Keratinocyte (primary cell): ENCODE measurements at regions not wholly inside any gene's neighbourhood (a gene's known extent, or its start where the extent isn't known, plus 50 kb on each side); places are given as distances from the start of the nearest gene placed in this dataset.

Experiments
- DNase-seq: peaks from one replicate; pipeline ENCODE4 v3.0.0-alpha.2; 2011; ENCODE audit warnings: low read depth, missing footprints, low spot score
- FAIRE-seq: peaks from 2 replicates; lab custom pipeline; 2011; peaks lifted over from hg19 to GRCh38; lab: Jason Lieb, UNC
- H2AFZ ChIP-seq: 2 replicates; pipeline ENCODE4 v1.6.0; 2012; ENCODE audit warnings: low read length, control low read depth, inconsistent platforms; ENCODE audit not compliant: control insufficient read depth
- H3K27ac ChIP-seq: 2 replicates; pipeline ENCODE4 v1.5.1; 2011; ENCODE audit warnings: low read length; ENCODE audit not compliant: control insufficient read depth, insufficient read depth
- H3K27me3 ChIP-seq: 3 replicates; pipeline ENCODE4 v1.6.0; 2011; ENCODE audit warnings: low read length; ENCODE audit not compliant: control insufficient read depth, insufficient read depth; ENCODE audit errors: extremely low read depth
- H3K36me3 ChIP-seq, 2 experiments: 2 replicates in 1 of 2; 3 replicates in 1 of 2; pipeline ENCODE4 v1.5.1; 2011; ENCODE audit warnings: low read length in 2 of 2, mild to moderate bottlenecking in 1 of 2; ENCODE audit not compliant: control insufficient read depth in 2 of 2, insufficient read depth in 2 of 2; ENCODE audit errors: extremely low read depth in 1 of 2
- H3K4me1 ChIP-seq: 3 replicates; pipeline ENCODE4 v1.5.1; 2011; ENCODE audit warnings: low read length; ENCODE audit not compliant: control insufficient read depth, insufficient read depth; ENCODE audit errors: extremely low read depth
- H3K4me2 ChIP-seq: 3 replicates; pipeline ENCODE4 v1.6.0; 2011; ENCODE audit warnings: low read depth, low read length; ENCODE audit not compliant: control insufficient read depth, insufficient read depth; ENCODE audit errors: extremely low read depth
- H3K4me3 ChIP-seq, 3 experiments: fragments of 200-600 bp in 1 of 3; sonication (generic) in 1 of 3; 2 replicates in 2 of 3; 3 replicates in 1 of 3; pipeline ENCODE4 v1.5.1; 2011 to 2016; ENCODE audit warnings: low read length in 3 of 3, mild to moderate bottlenecking in 3 of 3, control low read depth in 2 of 3, inconsistent platforms in 1 of 3, low read depth in 1 of 3, mixed read lengths in 1 of 3, mixed run types in 1 of 3, moderate library complexity in 1 of 3; ENCODE audit not compliant: control insufficient read depth in 2 of 3, insufficient read depth in 2 of 3; ENCODE audit errors: extremely low read depth in 1 of 3
- H3K79me2 ChIP-seq: 2 replicates; pipeline ENCODE4 v1.6.0; 2012; ENCODE audit warnings: low read length; ENCODE audit not compliant: control insufficient read depth, insufficient read depth
- H3K9ac ChIP-seq: 3 replicates; pipeline ENCODE4 v1.6.0; 2011; ENCODE audit warnings: low read length; ENCODE audit not compliant: control insufficient read depth, insufficient read depth; ENCODE audit errors: extremely low read depth
- H3K9me1 ChIP-seq: 3 replicates; pipeline ENCODE4 v1.6.0; 2011; ENCODE audit warnings: low read length; ENCODE audit not compliant: control insufficient read depth, insufficient read depth; ENCODE audit errors: extremely low read depth
- H3K9me3 ChIP-seq: 2 replicates; pipeline ENCODE4 v1.5.1; 2012; ENCODE audit warnings: low read depth, low read length; ENCODE audit not compliant: control insufficient read depth
- H4K20me1 ChIP-seq: 3 replicates; pipeline ENCODE4 v1.6.0; 2011; ENCODE audit warnings: low read length; ENCODE audit not compliant: control insufficient read depth, insufficient read depth; ENCODE audit errors: extremely low read depth
- CTCF ChIP-seq, 3 experiments: IDR thresholded peaks in 1 of 3; conservative IDR thresholded peaks in 1 of 3; optimal IDR thresholded peaks in 1 of 3; 2 replicates in 2 of 3; 3 replicates in 1 of 3; pipeline versions ENCODE3 to v1.5.1; 2011; ENCODE audit warnings: low read length in 3 of 3, mild to moderate bottlenecking in 3 of 3, moderate library complexity in 2 of 3, control low read depth in 1 of 3, inconsistent platforms in 1 of 3; ENCODE audit not compliant: insufficient read depth in 2 of 3; ENCODE audit errors: extremely low read depth in 1 of 3
- EZH2 ChIP-seq: IDR thresholded peaks from one replicate; pipeline ENCODE4 v1.6.1; 2012; ENCODE audit warnings: inconsistent platforms, mild to moderate bottlenecking, low read length, moderate library complexity
- dilution Hi-C: fragments of 300-500 bp; cut with MboI; formaldehyde crosslinking; loops from one replicate; pipeline ENCODE4 v1.7.0; 2020; ENCODE audit warnings: low sequenced_read_pairs; ENCODE audit not compliant: extremely low pct_ligation_motif_present

- TF ChIP-seq EZH2 (no peak), CTCF (optimal IDR thresholded peaks at IDR 0.05 in 1 of 3, IDR thresholded peaks at IDR 0.05 in 1 of 3, conservative IDR thresholded peaks at IDR 0.05 in 1 of 3; ENCODE audit: extremely low read depth in 1 of 3, insufficient read depth in 2 of 3, low read length in 3 of 3) (no peak)
- H3K4me2 ChIP-seq, result no peak overlapping the region
- no peak overlapping the region for H3K9ac ChIP-seq
- H3K36me3 ChIP-seq, result no peaks in the 10 kb centered on the region
- FAIRE-seq (no peak), DNase-seq (no peak)
- peaks cover 12% of the 10 kb centered on the region for H3K4me1 ChIP-seq
- no peak overlapping the region for H3K4me3 ChIP-seq
- H2AFZ ChIP-seq, result no peak overlapping the region
- H3K27ac ChIP-seq, result no peak overlapping the region
- no peaks in the 10 kb centered on the region for H3K79me2 ChIP-seq
- H3K9me3 ChIP-seq, result no peaks in the 10 kb centered on the region
- H4K20me1 ChIP-seq, result no peaks in the 10 kb centered on the region
- dilution Hi-C loops, result no loop called here
- H3K9me1 ChIP-seq, result no peaks in the 10 kb centered on the region
- no peaks in the 10 kb centered on the region for H3K27me3 ChIP-seq
Measured at GRCh38 chr17:13931111-13931526, 138.2 kb upstream of the COX10 start.

- Histone ChIP-seq H3K27me3 (no peaks in the 10 kb centered on the region), H3K9ac (no peak overlapping the region), H3K9me1 (no peaks in the 10 kb centered on the region), H3K27ac (no peak overlapping the region), H3K9me3 (no peaks in the 10 kb centered on the region), H3K4me2 (no peak overlapping the region), H2AFZ (no peak overlapping the region), H3K36me3 (no peaks in the 10 kb centered on the region), H4K20me1 (no peaks in the 10 kb centered on the region), H3K79me2 (no peaks in the 10 kb centered on the region), H3K4me1 (peaks cover 12% of the 10 kb centered on the region), H3K4me3 (no peak overlapping the region)
- no peak for FAIRE-seq
- peak; percentile 65 for DNase-seq
- dilution Hi-C loops, result no loop called here
- no peak for TF ChIP-seq CTCF (optimal IDR thresholded peaks at IDR 0.05 in 1 of 3, IDR thresholded peaks at IDR 0.05 in 1 of 3, conservative IDR thresholded peaks at IDR 0.05 in 1 of 3; ENCODE audit: extremely low read depth in 1 of 3, insufficient read depth in 2 of 3, low read length in 3 of 3)
- TF ChIP-seq EZH2, result no peak
Measured at GRCh38 chr17:13931800-13932460, 137.4 kb upstream of the COX10 start.
